ENCODE measurements at regions not wholly inside any gene's neighbourhood (a gene's known extent, or its start where the extent isn't known, plus 50 kb on each side); places are given as distances from the start of the nearest gene placed in this dataset.

DNA sequence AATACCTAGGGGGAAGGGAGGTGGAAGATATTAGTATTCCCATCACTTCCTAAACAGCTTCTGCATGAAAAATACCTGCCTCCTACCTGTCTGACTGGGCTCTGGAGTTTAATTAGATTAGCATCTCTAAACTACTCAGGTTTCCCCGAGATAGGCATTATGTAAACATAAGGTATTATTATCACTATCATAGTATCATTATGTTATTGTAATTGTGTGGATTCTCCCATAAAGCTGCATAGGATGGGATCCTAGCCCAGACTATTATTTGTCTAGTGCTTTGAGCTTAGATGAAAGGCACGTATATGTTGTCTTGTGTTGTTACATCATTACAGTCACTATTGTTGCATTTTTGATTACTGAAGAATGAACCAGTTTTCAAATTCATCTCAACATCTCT is 115.2 kb upstream of the SOX21 start:
- no peak for TF ChIP-seq POLR2A (IDR thresholded peaks at IDR 0.05)
- TF ChIP-seq, protein P1, sequence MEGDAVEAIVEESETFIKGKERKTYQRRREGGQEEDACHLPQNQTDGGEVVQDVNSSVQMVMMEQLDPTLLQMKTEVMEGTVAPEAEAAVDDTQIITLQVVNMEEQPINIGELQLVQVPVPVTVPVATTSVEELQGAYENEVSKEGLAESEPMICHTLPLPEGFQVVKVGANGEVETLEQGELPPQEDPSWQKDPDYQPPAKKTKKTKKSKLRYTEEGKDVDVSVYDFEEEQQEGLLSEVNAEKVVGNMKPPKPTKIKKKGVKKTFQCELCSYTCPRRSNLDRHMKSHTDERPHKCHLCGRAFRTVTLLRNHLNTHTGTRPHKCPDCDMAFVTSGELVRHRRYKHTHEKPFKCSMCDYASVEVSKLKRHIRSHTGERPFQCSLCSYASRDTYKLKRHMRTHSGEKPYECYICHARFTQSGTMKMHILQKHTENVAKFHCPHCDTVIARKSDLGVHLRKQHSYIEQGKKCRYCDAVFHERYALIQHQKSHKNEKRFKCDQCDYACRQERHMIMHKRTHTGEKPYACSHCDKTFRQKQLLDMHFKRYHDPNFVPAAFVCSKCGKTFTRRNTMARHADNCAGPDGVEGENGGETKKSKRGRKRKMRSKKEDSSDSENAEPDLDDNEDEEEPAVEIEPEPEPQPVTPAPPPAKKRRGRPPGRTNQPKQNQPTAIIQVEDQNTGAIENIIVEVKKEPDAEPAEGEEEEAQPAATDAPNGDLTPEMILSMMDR (IDR thresholded peaks at IDR 0.05): no peak
